ENCODE measurements at regions not wholly inside any gene's neighbourhood (a gene's known extent, or its start where the extent isn't known, plus 50 kb on each side); places are given as distances from the start of the nearest gene placed in this dataset.

DNA sequence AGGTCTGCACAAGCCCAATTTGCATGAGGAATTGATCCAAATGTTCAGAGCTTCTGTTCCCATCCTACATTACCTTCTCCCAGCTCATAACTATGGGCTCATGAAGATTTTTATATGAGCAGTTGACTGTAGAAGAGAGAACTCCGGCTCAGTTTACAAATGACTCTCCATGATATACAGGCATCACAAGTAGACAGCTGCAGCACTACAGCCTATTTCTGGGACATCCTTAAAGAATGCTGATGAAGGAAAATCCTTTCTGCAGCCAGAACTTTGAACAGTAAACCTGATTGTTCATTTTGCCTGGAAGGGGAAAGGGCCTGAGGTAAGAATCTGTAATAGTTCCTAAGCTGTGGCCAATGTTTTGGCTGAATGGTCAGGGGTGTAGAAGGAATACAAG lies 174.1 kb upstream of the CXCL13 start:
- H3K27ac ChIP-seq (ENCODE audit: low read depth in 1 of 2, low read length in 2 of 2): no peak overlapping the region
- H3K4me3 ChIP-seq (ENCODE audit: low read depth in 1 of 3, low read length in 3 of 3): no peak overlapping the region
- peaks cover 0 to 8% (median 4%) of the 10 kb centered on the region in 4 donors for H3K4me1 ChIP-seq (ENCODE audit: control insufficient read depth in 4 of 4, insufficient read depth in 4 of 4, low read length in 3 of 4)
- TF ChIP-seq FOXA1 (IDR thresholded peaks at IDR 0.05) (no peak), HNF4G (IDR thresholded peaks at IDR 0.05) (no peak), SP1 (IDR thresholded peaks at IDR 0.05) (no peak), EGR1 (IDR thresholded peaks at IDR 0.05; ENCODE audit: low read depth in 2 of 2) (no peak), RAD21 (IDR thresholded peaks at IDR 0.05) (no peak), NR2F2 (IDR thresholded peaks at IDR 0.05) (no peak), ATF3 (IDR thresholded peaks at IDR 0.05) (no peak), FOXA2 (IDR thresholded peaks at IDR 0.05) (no peak), HNF4A (conservative IDR thresholded peaks at IDR 0.05) (no peak)
- no peaks in the 10 kb centered on the region for H3K9me3 ChIP-seq (ENCODE audit: control insufficient read depth in 4 of 4, low read length in 3 of 4)
- WGBS: 92% methylated on average over 1 of the region's 1 CpG
- H3K9ac ChIP-seq (ENCODE audit: low read depth in 1 of 2, low read length in 2 of 2): no peak overlapping the region
- no peaks in the 10 kb centered on the region for H3K36me3 ChIP-seq (ENCODE audit: control insufficient read depth in 4 of 4, insufficient read depth in 3 of 4, low read depth in 1 of 4, low read length in 3 of 4)
- no peaks in the 10 kb centered on the region for H3K27me3 ChIP-seq (ENCODE audit: control insufficient read depth in 4 of 4, insufficient read depth in 4 of 4, low read length in 3 of 4)
- no peak for DNase-seq (ENCODE audit: low spot score)

- no peak overlapping the region for H3K27ac ChIP-seq (ENCODE audit: low read depth in 1 of 2, low read length in 2 of 2)
- DNase-seq (ENCODE audit: low spot score): no peak
- H3K4me3 ChIP-seq (ENCODE audit: low read depth in 1 of 3, low read length in 3 of 3): no peak overlapping the region
- TF ChIP-seq ZBTB33 (IDR thresholded peaks at IDR 0.05): no peak
- no peak for TF ChIP-seq MAX (IDR thresholded peaks at IDR 0.05)
- no peak for TF ChIP-seq HNF4G (IDR thresholded peaks at IDR 0.05)
- no peak for TF ChIP-seq JUND (IDR thresholded peaks at IDR 0.05)
- no peak for TF ChIP-seq RAD21 (IDR thresholded peaks at IDR 0.05)
- TF ChIP-seq TAF1 (conservative IDR thresholded peaks at IDR 0.05): no peak
- TF ChIP-seq NR2F2 (IDR thresholded peaks at IDR 0.05): no peak
- no peak for TF ChIP-seq FOXA1 (IDR thresholded peaks at IDR 0.05)
- H3K4me1 ChIP-seq (ENCODE audit: control insufficient read depth in 4 of 4, insufficient read depth in 4 of 4, low read length in 3 of 4): peaks cover 0 to 8% (median 4%) of the 10 kb centered on the region in 4 donors
- H3K9ac ChIP-seq (ENCODE audit: low read depth in 1 of 2, low read length in 2 of 2): no peak overlapping the region
- WGBS: 34% methylated on average over 3 of the region's 3 CpGs
- no peaks in the 10 kb centered on the region for H3K27me3 ChIP-seq (ENCODE audit: control insufficient read depth in 4 of 4, insufficient read depth in 4 of 4, low read length in 3 of 4)
- no peaks in the 10 kb centered on the region for H3K9me3 ChIP-seq (ENCODE audit: control insufficient read depth in 4 of 4, low read length in 3 of 4)
- H3K36me3 ChIP-seq (ENCODE audit: control insufficient read depth in 4 of 4, insufficient read depth in 3 of 4, low read depth in 1 of 4, low read length in 3 of 4): no peaks in the 10 kb centered on the region
Observed at GRCh38 chr4:77432717-77433417, 172.8 kb upstream of the CXCL13 start.

GRCh38 chr4:77433418-77433733 lies 172.2 kb upstream of the CXCL13 start:
- no peak for DNase-seq (ENCODE audit: low spot score)
- Histone ChIP-seq H3K4me1 (ENCODE audit: control insufficient read depth in 4 of 4, insufficient read depth in 4 of 4, low read length in 3 of 4) (peaks cover 0 to 8% (median 4%) of the 10 kb centered on the region in 4 donors), H3K9me3 (ENCODE audit: control insufficient read depth in 4 of 4, low read length in 3 of 4) (no peaks in the 10 kb centered on the region), H3K36me3 (ENCODE audit: control insufficient read depth in 4 of 4, insufficient read depth in 3 of 4, low read depth in 1 of 4, low read length in 3 of 4) (no peaks in the 10 kb centered on the region), H3K27me3 (ENCODE audit: control insufficient read depth in 4 of 4, insufficient read depth in 4 of 4, low read length in 3 of 4) (no peaks in the 10 kb centered on the region), H3K27ac (ENCODE audit: low read depth in 1 of 2, low read length in 2 of 2) (no peak overlapping the region), H3K9ac (ENCODE audit: low read depth in 1 of 2, low read length in 2 of 2) (no peak overlapping the region), H3K4me3 (ENCODE audit: low read depth in 1 of 3, low read length in 3 of 3) (no peak overlapping the region)
- TF ChIP-seq EGR1 (IDR thresholded peaks at IDR 0.05; ENCODE audit: low read depth in 2 of 2) (no peak), SP1 (IDR thresholded peaks at IDR 0.05) (peak; percentile 7), HNF4A (conservative IDR thresholded peaks at IDR 0.05) (peak in 1 of 2 donors; percentile 29), CTCF (IDR thresholded peaks at IDR 0.05; ENCODE audit: low read depth, low read length, missing input control) (peak; percentile 69), ATF3 (IDR thresholded peaks at IDR 0.05) (no peak), GABPA (IDR thresholded peaks at IDR 0.05 in 1 of 2, conservative IDR thresholded peaks at IDR 0.05 in 1 of 2) (no peak), FOXA2 (IDR thresholded peaks at IDR 0.05) (no peak), NR2F2 (IDR thresholded peaks at IDR 0.05) (peak; percentile 29), YY1 (IDR thresholded peaks at IDR 0.05) (peak; percentile 9), RAD21 (IDR thresholded peaks at IDR 0.05) (peak; percentile 80 to 85), MAX (IDR thresholded peaks at IDR 0.05) (no peak), TAF1 (conservative IDR thresholded peaks at IDR 0.05) (no peak), RXRA (IDR thresholded peaks at IDR 0.05) (no peak)
- TF ChIP-seq, protein P1, sequence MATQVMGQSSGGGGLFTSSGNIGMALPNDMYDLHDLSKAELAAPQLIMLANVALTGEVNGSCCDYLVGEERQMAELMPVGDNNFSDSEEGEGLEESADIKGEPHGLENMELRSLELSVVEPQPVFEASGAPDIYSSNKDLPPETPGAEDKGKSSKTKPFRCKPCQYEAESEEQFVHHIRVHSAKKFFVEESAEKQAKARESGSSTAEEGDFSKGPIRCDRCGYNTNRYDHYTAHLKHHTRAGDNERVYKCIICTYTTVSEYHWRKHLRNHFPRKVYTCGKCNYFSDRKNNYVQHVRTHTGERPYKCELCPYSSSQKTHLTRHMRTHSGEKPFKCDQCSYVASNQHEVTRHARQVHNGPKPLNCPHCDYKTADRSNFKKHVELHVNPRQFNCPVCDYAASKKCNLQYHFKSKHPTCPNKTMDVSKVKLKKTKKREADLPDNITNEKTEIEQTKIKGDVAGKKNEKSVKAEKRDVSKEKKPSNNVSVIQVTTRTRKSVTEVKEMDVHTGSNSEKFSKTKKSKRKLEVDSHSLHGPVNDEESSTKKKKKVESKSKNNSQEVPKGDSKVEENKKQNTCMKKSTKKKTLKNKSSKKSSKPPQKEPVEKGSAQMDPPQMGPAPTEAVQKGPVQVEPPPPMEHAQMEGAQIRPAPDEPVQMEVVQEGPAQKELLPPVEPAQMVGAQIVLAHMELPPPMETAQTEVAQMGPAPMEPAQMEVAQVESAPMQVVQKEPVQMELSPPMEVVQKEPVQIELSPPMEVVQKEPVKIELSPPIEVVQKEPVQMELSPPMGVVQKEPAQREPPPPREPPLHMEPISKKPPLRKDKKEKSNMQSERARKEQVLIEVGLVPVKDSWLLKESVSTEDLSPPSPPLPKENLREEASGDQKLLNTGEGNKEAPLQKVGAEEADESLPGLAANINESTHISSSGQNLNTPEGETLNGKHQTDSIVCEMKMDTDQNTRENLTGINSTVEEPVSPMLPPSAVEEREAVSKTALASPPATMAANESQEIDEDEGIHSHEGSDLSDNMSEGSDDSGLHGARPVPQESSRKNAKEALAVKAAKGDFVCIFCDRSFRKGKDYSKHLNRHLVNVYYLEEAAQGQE (IDR thresholded peaks at IDR 0.05): no peak
- WGBS: under 1% methylated on average over 2 of the region's 2 CpGs
